Large intestine (tissue), 3 donors: ENCODE measurements at regions not wholly inside any gene's neighbourhood (a gene's known extent, or its start where the extent isn't known, plus 50 kb on each side); places are given as distances from the start of the nearest gene placed in this dataset.
A peak's percentile ranks its signal among the peaks of the same experiment; 100 is the strongest.

Experiments
- DNase-seq, 2 donors: peaks; one replicate each; pipeline versions ENCODE4 v3.0.0 to v3.0.0-alpha.2; 2013
- H3K27ac ChIP-seq: one replicate; pipeline ENCODE4 v1.5.1; 2013; ENCODE audit warnings: low read length
- H3K27me3 ChIP-seq: 2 replicates; pipeline ENCODE4 v1.6.1; 2013; ENCODE audit warnings: low read length; ENCODE audit not compliant: control insufficient read depth, insufficient read depth
- H3K36me3 ChIP-seq: 2 replicates; pipeline ENCODE4 v1.6.1; 2013; ENCODE audit warnings: low read length; ENCODE audit not compliant: control insufficient read depth, insufficient read depth
- H3K4me1 ChIP-seq: one replicate; pipeline ENCODE4 v1.6.1; 2013; ENCODE audit warnings: low read length; ENCODE audit not compliant: control insufficient read depth, insufficient read depth
- H3K4me3 ChIP-seq: one replicate; pipeline ENCODE4 v1.5.1; 2013; ENCODE audit warnings: low read length
- H3K9me3 ChIP-seq: one replicate; pipeline ENCODE4 v1.6.1; 2013; ENCODE audit warnings: mild to moderate bottlenecking, low read depth, low read length, moderate library complexity; ENCODE audit not compliant: control insufficient read depth
- WGBS: methylation state at CpG from one replicate; pipeline ENCODE4 v1.1.5; 2013; ENCODE audit warnings: low lambda C conversion rate; ENCODE audit not compliant: insufficient coverage; 5-methylcytosine and 5-hydroxymethylcytosine counted together

DNA sequence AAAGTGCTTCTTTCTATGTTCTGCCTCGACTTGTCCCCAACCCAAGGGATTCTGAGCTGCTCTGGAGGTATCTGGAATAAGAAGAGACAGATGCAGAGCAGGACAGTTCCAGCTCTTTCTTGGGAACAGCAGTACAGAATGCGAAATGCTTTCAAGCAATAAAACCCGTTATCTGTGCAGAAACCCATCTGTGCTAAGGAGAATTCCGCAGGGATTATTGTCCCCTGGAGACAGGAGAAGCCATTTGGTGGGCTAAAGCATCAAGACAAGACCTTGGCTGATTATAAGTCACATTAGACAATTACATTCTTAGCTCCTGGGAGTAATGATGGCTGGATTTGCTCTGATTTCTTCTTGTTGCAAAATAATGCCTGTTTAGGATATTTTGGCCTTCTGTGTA is 185.4 kb upstream of the GLI2 start:
- Histone ChIP-seq H3K9me3 (no peaks in the 10 kb centered on the region), H3K27ac (no peak overlapping the region), H3K27me3 (no peaks in the 10 kb centered on the region), H3K4me3 (no peak overlapping the region), H3K4me1 (peaks cover 27% of the 10 kb centered on the region), H3K36me3 (no peaks in the 10 kb centered on the region)
- no peak for DNase-seq
- no CpG with 5 or more reads among the region's 4 CpGs for WGBS

GRCh38 chr2:120550893-120551446 is 184.7 kb upstream of the GLI2 start:
- no peak overlapping the region for H3K27ac ChIP-seq
- WGBS = no CpG with 5 or more reads among the region's 2 CpGs
- peaks cover 25% of the 10 kb centered on the region for H3K4me1 ChIP-seq
- DNase-seq = no peak
- H3K4me3 ChIP-seq = no peak overlapping the region
- H3K27me3 ChIP-seq = no peaks in the 10 kb centered on the region
- H3K9me3 ChIP-seq = no peaks in the 10 kb centered on the region
- no peaks in the 10 kb centered on the region for H3K36me3 ChIP-seq

DNA sequence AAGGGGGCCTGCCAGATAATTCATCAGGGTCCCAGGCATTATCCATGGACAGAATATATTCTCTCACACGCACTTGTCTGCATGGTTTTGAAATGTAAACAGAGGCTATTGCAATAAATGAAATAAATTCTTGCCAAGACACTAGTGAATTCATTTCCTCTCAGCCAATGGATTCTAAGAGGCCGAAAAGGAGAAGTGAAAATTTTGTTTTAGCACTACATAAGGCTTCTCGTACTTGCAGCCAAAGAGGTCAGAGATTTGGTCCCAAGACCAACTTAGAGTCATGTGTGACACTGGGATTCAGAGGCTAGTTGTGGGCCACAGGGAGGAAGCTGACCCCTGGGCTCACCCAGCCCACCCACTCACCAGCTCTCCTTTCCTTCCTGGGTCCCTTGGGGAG is 184.1 kb upstream of the GLI2 start:
- Histone ChIP-seq H3K36me3 (no peaks in the 10 kb centered on the region), H3K4me1 (peaks cover 19% of the 10 kb centered on the region), H3K9me3 (no peaks in the 10 kb centered on the region), H3K27ac (no peak overlapping the region), H3K4me3 (no peak overlapping the region), H3K27me3 (no peaks in the 10 kb centered on the region)
- no peak for DNase-seq
- WGBS = no CpG with 5 or more reads among the region's 3 CpGs

- H3K9me3 ChIP-seq = no peaks in the 10 kb centered on the region
- no peak for DNase-seq
- no peaks in the 10 kb centered on the region for H3K27me3 ChIP-seq
- no peaks in the 10 kb centered on the region for H3K36me3 ChIP-seq
- WGBS = no CpG with 5 or more reads among the region's 11 CpGs
- H3K27ac ChIP-seq = no peak overlapping the region
- H3K4me1 ChIP-seq = peaks cover 14% of the 10 kb centered on the region
- no peak overlapping the region for H3K4me3 ChIP-seq
These were observed 183.6 kb upstream of the GLI2 start for GRCh38 chr2:120552079-120552478.

GRCh38 chr2:120552800-120553481 is 182.7 kb upstream of the GLI2 start:
- no peaks in the 10 kb centered on the region for H3K9me3 ChIP-seq
- DNase-seq = peak; percentile 78 to 88
- H3K4me1 ChIP-seq = peaks cover 8% of the 10 kb centered on the region
- no peak overlapping the region for H3K27ac ChIP-seq
- no peak overlapping the region for H3K4me3 ChIP-seq
- H3K27me3 ChIP-seq = no peaks in the 10 kb centered on the region
- 0% methylated on average over 1 of the region's 24 CpGs for WGBS
- H3K36me3 ChIP-seq = no peaks in the 10 kb centered on the region

- Histone ChIP-seq H3K36me3 (no peaks in the 10 kb centered on the region), H3K27ac (no peak overlapping the region), H3K27me3 (no peaks in the 10 kb centered on the region), H3K9me3 (no peaks in the 10 kb centered on the region), H3K4me3 (no peak overlapping the region), H3K4me1 (peaks cover 8% of the 10 kb centered on the region)
- DNase-seq = no peak
These were observed 181.0 kb upstream of the GLI2 start for GRCh38 chr2:120554625-120555032.

- Histone ChIP-seq H3K9me3 (no peaks in the 10 kb centered on the region), H3K36me3 (no peaks in the 10 kb centered on the region), H3K27ac (no peak overlapping the region), H3K4me1 (peaks cover 11% of the 10 kb centered on the region), H3K4me3 (no peak overlapping the region), H3K27me3 (peaks cover 2% of the 10 kb centered on the region)
- DNase-seq = no peak
- WGBS = 71% methylated on average over 1 of the region's 4 CpGs
These were observed 180.6 kb upstream of the GLI2 start for GRCh38 chr2:120555092-120555491.

DNA sequence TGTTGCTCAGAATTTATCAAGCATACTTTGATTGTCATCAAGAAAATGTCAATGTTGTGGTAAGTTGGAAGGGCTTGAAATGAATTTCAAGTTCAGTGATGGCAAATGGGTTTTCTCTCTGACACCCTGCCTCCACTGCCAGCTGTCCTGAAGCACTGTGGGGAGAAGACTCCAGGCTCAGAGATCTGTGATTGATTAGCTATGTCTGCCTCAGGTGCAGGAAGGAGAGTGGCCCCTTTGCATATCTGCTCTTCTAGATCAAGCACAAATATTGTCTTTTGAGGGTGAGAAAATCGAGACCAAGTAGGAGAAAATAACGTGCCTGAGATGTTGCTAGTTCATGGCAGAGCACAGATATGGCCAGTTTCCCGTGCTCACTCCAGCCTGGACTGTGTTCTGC is 178.8 kb upstream of the GLI2 start:
- peaks cover 28% of the 10 kb centered on the region for H3K4me1 ChIP-seq
- no peak for DNase-seq
- H3K27me3 ChIP-seq = peaks cover 2% of the 10 kb centered on the region
- no peak overlapping the region for H3K4me3 ChIP-seq
- H3K36me3 ChIP-seq = no peaks in the 10 kb centered on the region
- no CpG with 5 or more reads among the region's 3 CpGs for WGBS
- H3K9me3 ChIP-seq = no peaks in the 10 kb centered on the region
- no peak overlapping the region for H3K27ac ChIP-seq

- peaks cover 27% of the 10 kb centered on the region for H3K4me1 ChIP-seq
- no peak for DNase-seq
- WGBS = no CpG with 5 or more reads among the region's 3 CpGs
These were observed 176.8 kb upstream of the GLI2 start for GRCh38 chr2:120558847-120559246.

DNA sequence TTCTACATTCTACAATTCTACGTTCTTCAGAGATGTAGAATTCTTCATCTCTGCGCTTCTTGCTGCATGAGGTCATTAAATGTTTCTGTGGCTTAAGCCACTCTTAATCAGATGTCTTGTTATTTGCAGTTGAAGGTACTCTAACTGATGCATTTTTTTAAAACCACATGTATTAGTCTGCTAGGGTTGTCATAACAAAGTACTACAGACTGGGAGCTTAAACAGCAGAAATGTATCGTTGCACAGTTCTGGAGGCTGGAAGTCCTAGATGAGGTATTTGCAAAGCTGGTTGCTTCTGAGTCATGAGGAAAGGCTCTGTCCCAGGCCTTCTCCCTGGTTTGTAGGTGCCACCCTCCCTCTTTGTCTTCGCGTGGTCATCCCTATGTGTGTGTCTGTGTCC is 176.3 kb upstream of the GLI2 start:
- Histone ChIP-seq H3K36me3 (no peaks in the 10 kb centered on the region), H3K27ac (no peak overlapping the region), H3K9me3 (peaks cover 2% of the 10 kb centered on the region), H3K4me1 (peaks cover 33% of the 10 kb centered on the region), H3K27me3 (peaks cover 2% of the 10 kb centered on the region), H3K4me3 (no peak overlapping the region)
- no CpG with 5 or more reads among the region's 5 CpGs for WGBS
- DNase-seq = no peak

More at GRCh38 chr2:120558847-120559246, 176.8 kb upstream of the GLI2 start:
- H3K36me3 ChIP-seq = no peaks in the 10 kb centered on the region
- no peak overlapping the region for H3K4me3 ChIP-seq
- peaks cover 2% of the 10 kb centered on the region for H3K27me3 ChIP-seq
- H3K9me3 ChIP-seq = no peaks in the 10 kb centered on the region
- no peak overlapping the region for H3K27ac ChIP-seq

DNA sequence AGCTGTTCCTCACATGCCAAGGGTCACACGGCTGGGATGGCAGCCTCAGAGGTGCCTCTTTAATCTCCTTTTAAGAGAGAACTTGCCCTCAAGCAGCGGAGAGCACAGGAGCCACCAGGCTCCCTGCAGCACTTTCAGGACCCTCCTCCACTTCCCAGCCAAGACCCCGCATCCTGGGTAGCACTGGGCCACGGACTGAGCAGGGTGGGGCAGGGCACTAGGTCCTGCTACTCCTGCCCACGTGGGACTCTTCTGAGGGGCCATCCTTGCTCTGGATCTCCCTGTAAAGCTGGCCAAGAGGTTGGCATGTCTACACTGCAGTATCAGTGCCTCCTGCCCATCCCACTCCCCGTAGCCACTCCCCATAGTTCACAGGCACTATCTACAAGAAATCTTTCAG is 175.3 kb upstream of the GLI2 start:
- no CpG with 5 or more reads among the region's 6 CpGs for WGBS
- H3K27ac ChIP-seq = no peak overlapping the region
- DNase-seq = no peak
- H3K27me3 ChIP-seq = peaks cover 2% of the 10 kb centered on the region
- no peak overlapping the region for H3K4me3 ChIP-seq
- H3K9me3 ChIP-seq = peaks cover 2% of the 10 kb centered on the region
- no peaks in the 10 kb centered on the region for H3K36me3 ChIP-seq
- H3K4me1 ChIP-seq = peaks cover 42% of the 10 kb centered on the region
